Muscle layer of colon (tissue), 2 donors: ENCODE measurements at regions not wholly inside any gene's neighbourhood (a gene's known extent, or its start where the extent isn't known, plus 50 kb on each side); places are given as distances from the start of the nearest gene placed in this dataset.

ENCODE experiments used
- H3K27ac ChIP-seq: one replicate; pipeline ENCODE4 v1.7.0; 2013; ENCODE audit warnings: low read depth, mild to moderate bottlenecking, low read length, moderate library complexity
- H3K27me3 ChIP-seq, 2 donors: one replicate each; pipeline ENCODE4 v1.7.0; 2013; ENCODE audit warnings: low read length in 2 of 2, mild to moderate bottlenecking in 2 of 2; ENCODE audit not compliant: insufficient read depth in 2 of 2, control insufficient read depth in 1 of 2
- H3K36me3 ChIP-seq: one replicate; pipeline ENCODE4 v1.7.0; 2013; ENCODE audit warnings: mild to moderate bottlenecking, low read length; ENCODE audit not compliant: insufficient read depth
- H3K4me1 ChIP-seq: one replicate; pipeline ENCODE4 v1.7.0; 2013; ENCODE audit warnings: mild to moderate bottlenecking, low read length; ENCODE audit not compliant: insufficient read depth
- H3K4me3 ChIP-seq, 2 donors: one replicate each; pipeline ENCODE4 v1.7.0; 2013; ENCODE audit warnings: low read length in 2 of 2, low read depth in 1 of 2, mild to moderate bottlenecking in 1 of 2, moderate library complexity in 1 of 2
- H3K9ac ChIP-seq: one replicate; pipeline ENCODE4 v1.7.0; 2013; ENCODE audit warnings: low read length
- H3K9me3 ChIP-seq: one replicate; pipeline ENCODE4 v1.7.0; 2013; ENCODE audit warnings: mild to moderate bottlenecking, low read length
- donor health status: abdominal sarcoma.
- donor health status: Adenocarcinoma of cecum.

DNA sequence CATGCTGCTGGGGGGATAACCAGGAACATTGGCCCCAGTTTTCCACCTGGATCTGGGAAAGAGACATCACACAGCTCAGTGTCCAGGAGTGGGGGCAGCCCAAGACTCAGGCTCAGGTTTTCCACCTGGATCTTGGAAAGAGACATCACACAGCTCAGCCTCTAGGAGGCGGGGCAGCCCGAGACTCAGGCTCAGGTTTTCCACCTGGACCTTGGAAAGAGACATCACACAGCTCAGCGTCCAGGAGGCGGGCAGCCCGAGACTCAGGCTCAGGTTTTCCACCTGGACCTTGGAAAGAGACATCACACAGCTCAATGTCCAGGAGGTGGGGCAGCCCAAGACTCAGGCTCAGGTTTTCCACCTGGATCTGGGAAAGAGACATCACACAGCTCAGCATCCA, 361.6 kb downstream of the THBS2 start:
- H3K4me3 ChIP-seq, result no peak overlapping the region
- H3K27me3 ChIP-seq, result no peaks in the 10 kb centered on the region
- no peak overlapping the region for H3K27ac ChIP-seq
- peaks cover 7% of the 10 kb centered on the region for H3K4me1 ChIP-seq
- no peak overlapping the region for H3K9ac ChIP-seq
- H3K9me3 ChIP-seq, result no peaks in the 10 kb centered on the region
- no peaks in the 10 kb centered on the region for H3K36me3 ChIP-seq

DNA sequence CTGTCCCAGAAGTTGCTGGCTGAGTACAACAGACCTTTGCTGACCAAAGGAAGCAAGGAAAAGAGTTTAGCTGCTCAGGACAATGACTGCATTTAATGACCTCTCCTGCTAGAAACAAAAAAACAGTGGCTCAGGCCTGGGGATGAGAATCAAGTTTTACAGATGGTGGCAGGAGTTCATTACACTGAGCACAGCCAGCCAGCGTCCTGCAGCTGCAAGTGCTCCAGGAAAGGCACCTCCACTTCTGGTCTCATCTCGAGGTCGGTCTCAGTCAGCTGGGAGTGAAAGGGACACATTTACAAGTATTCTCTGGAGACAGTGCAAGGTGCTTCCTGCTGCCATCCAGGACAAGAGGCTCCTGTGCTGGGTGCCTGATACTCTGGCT, 362.7 kb downstream of the THBS2 start:
- Histone ChIP-seq H3K27ac (no peak overlapping the region), H3K9me3 (no peaks in the 10 kb centered on the region), H3K27me3 (no peaks in the 10 kb centered on the region), H3K36me3 (no peaks in the 10 kb centered on the region), H3K4me1 (peaks cover 7% of the 10 kb centered on the region), H3K4me3 (no peak overlapping the region), H3K9ac (no peak overlapping the region)

- no peaks in the 10 kb centered on the region for H3K27me3 ChIP-seq
Measured at GRCh38 chr6:168890306-168890980, 363.2 kb downstream of the THBS2 start.

GRCh38 chr6:168888786-168889345, 364.8 kb downstream of the THBS2 start:
- Histone ChIP-seq H3K27me3 (no peaks in the 10 kb centered on the region), H3K27ac (peak overlapping the region; percentile 20), H3K4me1 (no peaks in the 10 kb centered on the region), H3K9ac (no peak overlapping the region), H3K4me3 (no peak overlapping the region), H3K36me3 (no peaks in the 10 kb centered on the region), H3K9me3 (no peaks in the 10 kb centered on the region)

More at GRCh38 chr6:168890306-168890980, 363.2 kb downstream of the THBS2 start:
- Histone ChIP-seq H3K4me1 (peaks cover 6% of the 10 kb centered on the region), H3K9ac (no peak overlapping the region), H3K27ac (no peak overlapping the region), H3K9me3 (no peaks in the 10 kb centered on the region), H3K36me3 (no peaks in the 10 kb centered on the region), H3K4me3 (no peak overlapping the region)

DNA sequence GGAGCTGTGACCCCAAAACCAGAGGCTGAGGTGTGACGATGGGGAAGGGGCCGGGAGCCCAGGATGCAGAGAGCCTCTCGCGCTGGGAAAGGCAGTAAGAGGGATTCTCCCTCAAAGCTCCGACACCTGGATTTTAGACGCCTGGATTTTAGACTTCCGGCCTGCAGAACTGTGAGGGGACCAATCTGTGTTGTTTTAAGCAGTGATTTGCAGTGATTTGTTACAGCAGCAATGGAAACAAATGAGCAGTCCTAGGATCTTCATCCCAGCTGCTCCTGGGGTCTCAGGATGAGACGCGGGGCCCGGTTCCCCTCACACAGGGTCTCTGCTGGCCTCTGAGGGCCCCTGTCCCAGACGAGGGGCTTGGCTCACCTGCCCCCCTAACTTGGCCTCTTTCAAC, 365.5 kb downstream of the THBS2 start:
- Histone ChIP-seq H3K4me3 (no peak overlapping the region), H3K27ac (no peak overlapping the region), H3K9me3 (no peaks in the 10 kb centered on the region), H3K27me3 (no peaks in the 10 kb centered on the region), H3K9ac (no peak overlapping the region), H3K4me1 (no peaks in the 10 kb centered on the region), H3K36me3 (no peaks in the 10 kb centered on the region)

GRCh38 chr6:168887621-168888020, 366.0 kb downstream of the THBS2 start:
- H3K4me3 ChIP-seq, result no peak overlapping the region
- H3K27me3 ChIP-seq, result no peaks in the 10 kb centered on the region

GRCh38 chr6:168886964-168887363, 366.7 kb downstream of the THBS2 start:
- Histone ChIP-seq H3K9ac (no peak overlapping the region), H3K9me3 (no peaks in the 10 kb centered on the region), H3K27me3 (no peaks in the 10 kb centered on the region), H3K27ac (no peak overlapping the region), H3K4me1 (no peaks in the 10 kb centered on the region), H3K4me3 (no peak overlapping the region), H3K36me3 (no peaks in the 10 kb centered on the region)

More at GRCh38 chr6:168887621-168888020, 366.0 kb downstream of the THBS2 start:
- Histone ChIP-seq H3K9me3 (no peaks in the 10 kb centered on the region), H3K4me1 (no peaks in the 10 kb centered on the region), H3K27ac (no peak overlapping the region), H3K36me3 (no peaks in the 10 kb centered on the region), H3K9ac (no peak overlapping the region)

DNA sequence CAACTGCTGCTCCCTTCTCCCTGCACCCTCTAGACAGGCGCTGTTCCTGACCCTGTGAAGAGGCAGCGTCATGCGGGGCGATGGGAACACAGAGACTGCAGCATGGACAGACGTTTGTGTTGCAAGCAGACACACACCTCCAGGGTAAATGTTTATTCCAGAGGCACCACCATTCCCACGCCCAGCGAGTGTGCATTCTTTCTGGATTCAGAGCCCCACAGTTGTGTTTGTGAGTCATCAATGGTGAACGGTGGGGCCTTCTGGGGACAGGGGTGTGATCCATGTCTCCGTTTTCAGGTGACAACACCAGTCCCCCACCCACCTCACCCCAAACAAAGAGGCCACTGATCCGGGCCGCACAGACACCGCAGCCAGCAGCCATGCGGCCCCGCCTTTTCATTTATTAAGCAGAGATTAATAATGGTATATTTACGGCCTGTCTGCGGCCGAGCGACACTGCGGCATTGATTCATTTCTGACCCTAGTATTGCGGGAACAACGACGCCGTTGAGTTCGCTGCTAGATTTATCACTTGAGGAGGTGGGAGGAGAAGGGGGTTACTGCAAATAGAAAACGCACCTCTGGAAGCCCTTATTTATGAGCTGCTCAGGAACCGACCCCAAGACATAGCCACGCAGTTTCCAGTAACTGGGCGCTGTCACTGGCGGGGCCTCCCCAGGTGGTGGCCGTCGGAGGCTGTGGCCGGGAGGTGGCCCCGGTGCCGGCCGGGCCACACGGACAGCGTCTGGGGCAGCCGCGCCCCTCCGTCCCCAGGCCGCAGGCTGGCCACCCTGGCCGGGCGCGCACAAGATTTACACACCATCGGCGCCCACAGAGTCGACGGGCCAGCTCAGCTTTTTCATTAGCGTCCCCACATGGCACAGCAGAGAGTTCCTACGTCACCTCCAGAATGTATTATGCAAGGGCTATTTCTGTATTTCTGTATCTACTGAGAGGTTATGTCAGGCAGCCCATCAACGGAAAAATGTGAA, 367.6 kb downstream of the THBS2 start:
- no peak overlapping the region for H3K9ac ChIP-seq
- no peak overlapping the region for H3K27ac ChIP-seq
- no peaks in the 10 kb centered on the region for H3K36me3 ChIP-seq
- no peaks in the 10 kb centered on the region for H3K9me3 ChIP-seq
- no peak overlapping the region for H3K4me3 ChIP-seq
- no peaks in the 10 kb centered on the region for H3K4me1 ChIP-seq
- no peaks in the 10 kb centered on the region for H3K27me3 ChIP-seq

DNA sequence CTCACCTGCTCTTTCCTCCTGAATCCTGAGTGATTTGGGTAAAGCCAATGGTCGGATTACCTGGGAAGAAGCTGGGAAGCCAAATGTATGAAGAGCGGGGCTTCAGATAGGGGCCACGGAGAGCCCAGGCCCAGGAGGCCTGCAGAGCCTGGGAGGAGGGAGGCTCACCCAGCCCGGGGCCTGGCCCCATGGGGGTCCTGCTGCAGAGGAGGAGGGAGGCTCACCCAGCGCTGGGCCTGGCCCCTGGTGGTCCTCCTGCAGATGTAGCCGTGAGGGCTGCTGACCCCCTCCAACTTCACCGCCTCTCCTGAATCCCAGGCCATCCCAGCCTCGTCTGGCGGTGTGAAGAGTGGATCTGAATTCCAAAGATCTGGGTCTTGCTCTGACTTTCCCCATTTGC, 368.4 kb downstream of the THBS2 start:
- H3K27ac ChIP-seq, result no peak overlapping the region

GRCh38 chr6:168884646-168885086, 369.0 kb downstream of the THBS2 start:
- Histone ChIP-seq H3K9ac (no peak overlapping the region), H3K4me1 (no peaks in the 10 kb centered on the region)

More for the DNA sequence above, 368.4 kb downstream of the THBS2 start:
- H3K9me3 ChIP-seq, result no peaks in the 10 kb centered on the region
- no peaks in the 10 kb centered on the region for H3K36me3 ChIP-seq
- H3K4me1 ChIP-seq, result no peaks in the 10 kb centered on the region
- H3K4me3 ChIP-seq, result no peak overlapping the region
- no peaks in the 10 kb centered on the region for H3K27me3 ChIP-seq
- H3K9ac ChIP-seq, result no peak overlapping the region

GRCh38 chr6:168884050-168884645, 369.5 kb downstream of the THBS2 start:
- no peaks in the 10 kb centered on the region for H3K9me3 ChIP-seq
- H3K4me3 ChIP-seq, result peak overlapping the region in 1 of 2 donors; percentile 41

More at GRCh38 chr6:168884646-168885086, 369.0 kb downstream of the THBS2 start:
- H3K27ac ChIP-seq, result no peak overlapping the region
- H3K4me3 ChIP-seq, result peak overlapping the region in 1 of 2 donors; percentile 41
- H3K9me3 ChIP-seq, result no peaks in the 10 kb centered on the region
- H3K36me3 ChIP-seq, result no peaks in the 10 kb centered on the region
- no peaks in the 10 kb centered on the region for H3K27me3 ChIP-seq

More at GRCh38 chr6:168884050-168884645, 369.5 kb downstream of the THBS2 start:
- Histone ChIP-seq H3K36me3 (no peaks in the 10 kb centered on the region), H3K9ac (no peak overlapping the region), H3K27ac (no peak overlapping the region), H3K27me3 (no peaks in the 10 kb centered on the region), H3K4me1 (no peaks in the 10 kb centered on the region)
